GM18517 (cell line): ENCODE measurements at regions not wholly inside any gene's neighbourhood (a gene's known extent, or its start where the extent isn't known, plus 50 kb on each side); places are given as distances from the start of the nearest gene placed in this dataset.

Experiments
- ATAC-seq: cut with Tn5 transposase; IDR thresholded peaks from one replicate; pipeline ENCODE4 v1.9.1; 2021; ENCODE audit warnings: mild to moderate bottlenecking, moderate library complexity; ENCODE audit not compliant: unreplicated experiment

- ATAC-seq: no peak
These were observed 118.1 kb upstream of the PRDM1 start for GRCh38 chr6:105967917-105968602.

GRCh38 chr6:105966481-105966880 lies 119.7 kb upstream of the PRDM1 start:
- ATAC-seq: no peak

DNA sequence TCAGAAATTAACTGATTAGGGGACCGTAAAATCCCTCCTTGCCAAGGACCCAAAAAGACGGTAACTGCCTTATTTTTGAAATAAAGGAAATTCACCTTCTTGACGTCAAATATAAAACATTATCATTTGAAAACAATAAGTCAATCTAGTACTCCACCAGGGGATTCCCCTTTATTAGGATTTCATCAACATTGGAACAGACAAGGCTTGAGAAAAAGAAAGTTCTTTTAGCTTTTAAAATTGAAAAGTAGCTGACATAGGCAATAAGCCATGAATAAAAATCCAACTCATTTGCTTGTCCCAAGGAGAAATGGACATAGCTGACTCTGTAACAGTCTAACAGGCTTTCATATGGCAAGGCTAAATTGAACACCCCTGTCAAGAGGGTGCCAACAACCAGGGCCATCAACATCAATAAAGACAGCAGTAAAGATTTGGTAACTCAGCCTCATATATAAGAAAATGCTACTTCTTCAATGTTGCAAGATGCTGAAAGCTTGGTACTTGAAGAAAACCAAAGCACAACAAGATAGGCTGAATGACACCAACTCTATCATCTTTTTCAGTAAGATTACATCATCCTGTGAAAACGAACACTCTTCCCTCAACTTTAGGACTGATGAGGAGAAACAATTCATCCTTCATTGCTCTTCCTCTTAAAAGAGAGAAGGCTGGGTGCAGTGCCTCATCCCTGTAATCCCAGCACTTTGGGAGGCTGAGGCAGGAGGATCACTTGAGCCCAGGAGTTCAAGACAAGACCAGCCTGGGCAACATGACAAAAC lies 121.0 kb upstream of the PRDM1 start:
- no peak for ATAC-seq

- ATAC-seq: no peak
These were observed 132.0 kb upstream of the PRDM1 start for GRCh38 chr6:105954148-105954547.

DNA sequence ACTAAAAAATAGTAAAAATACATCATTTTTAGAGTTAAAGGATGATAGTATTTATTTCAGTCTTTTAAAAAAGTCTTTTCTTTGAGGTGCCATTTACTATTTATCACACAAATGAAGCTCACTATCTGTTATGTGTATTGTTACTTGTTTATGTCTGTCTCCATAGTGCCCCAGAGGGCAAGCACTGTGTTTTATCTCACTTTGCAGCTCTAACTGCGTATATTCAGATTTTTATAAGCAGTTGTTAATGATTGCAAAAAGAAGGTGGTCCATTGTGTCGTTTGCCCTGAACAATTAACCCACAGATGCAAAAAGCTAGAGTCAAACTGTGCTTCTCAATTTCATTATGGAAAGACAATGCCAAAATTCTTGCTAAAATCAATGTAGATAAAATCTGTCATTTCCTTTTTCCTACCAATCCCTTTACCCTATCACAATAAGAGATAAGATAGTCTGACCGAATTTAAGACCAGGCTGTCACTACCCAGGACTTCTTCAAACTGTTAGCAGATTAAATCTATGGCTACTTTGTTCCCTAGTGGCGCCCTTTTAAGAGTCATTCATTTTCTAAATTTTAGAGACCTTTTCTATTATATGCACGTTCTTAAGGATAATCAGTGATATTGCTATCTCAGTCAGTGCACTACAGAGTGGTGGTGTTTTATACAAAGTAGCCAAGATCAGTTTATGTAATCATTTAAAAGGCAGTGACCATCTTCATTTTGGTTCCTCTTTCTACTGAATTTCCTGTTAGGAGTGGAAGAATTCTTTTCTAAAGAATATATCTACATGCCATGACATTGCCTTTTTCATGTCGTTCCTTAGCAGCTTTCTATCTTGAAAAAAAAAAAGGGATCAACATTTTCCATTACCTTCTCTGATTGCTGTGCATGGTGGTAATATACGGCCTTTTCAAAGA lies 133.1 kb upstream of the PRDM1 start:
- no peak for ATAC-seq

DNA sequence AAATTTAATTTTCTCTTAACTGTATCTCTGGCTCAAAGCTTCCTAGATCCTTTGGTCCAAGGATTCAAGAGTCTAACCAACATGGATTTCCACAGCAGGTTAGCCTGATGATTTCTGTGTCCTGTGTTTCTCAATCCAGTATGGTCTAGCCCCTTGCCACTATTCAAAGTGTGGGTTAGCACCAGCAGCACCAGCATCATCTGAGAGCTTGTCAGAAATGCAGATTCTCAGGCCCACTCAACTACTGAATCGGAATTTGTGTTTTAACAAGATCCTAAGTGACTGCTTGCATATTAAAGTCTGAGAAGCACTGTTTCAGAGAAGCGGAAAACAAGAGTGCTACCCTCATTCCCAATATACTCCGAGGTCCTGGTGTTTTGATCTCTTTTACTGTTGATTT lies 133.8 kb upstream of the PRDM1 start:
- no peak for ATAC-seq

GRCh38 chr6:105951322-105951721 lies 134.8 kb upstream of the PRDM1 start:
- no peak for ATAC-seq

DNA sequence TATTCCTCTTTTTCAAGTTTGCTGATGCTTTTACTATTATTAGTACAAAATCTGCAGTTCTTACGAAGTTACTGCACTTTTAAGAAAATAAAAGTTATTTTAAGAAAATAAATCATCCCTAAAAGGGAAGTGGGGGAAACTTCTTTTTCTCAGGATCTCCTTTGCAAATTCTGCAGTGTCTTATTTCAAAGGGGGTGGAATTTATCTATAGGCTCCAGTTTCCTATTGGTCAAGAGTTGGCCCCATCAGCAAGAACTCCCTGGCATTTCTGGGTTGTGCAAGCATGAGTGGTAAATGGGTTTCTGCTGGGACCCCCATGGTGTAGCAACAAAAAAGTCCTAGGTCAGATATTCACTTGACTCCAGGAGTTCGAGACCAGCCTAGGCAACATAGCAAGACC lies 136.3 kb upstream of the PRDM1 start:
- no peak for ATAC-seq

DNA sequence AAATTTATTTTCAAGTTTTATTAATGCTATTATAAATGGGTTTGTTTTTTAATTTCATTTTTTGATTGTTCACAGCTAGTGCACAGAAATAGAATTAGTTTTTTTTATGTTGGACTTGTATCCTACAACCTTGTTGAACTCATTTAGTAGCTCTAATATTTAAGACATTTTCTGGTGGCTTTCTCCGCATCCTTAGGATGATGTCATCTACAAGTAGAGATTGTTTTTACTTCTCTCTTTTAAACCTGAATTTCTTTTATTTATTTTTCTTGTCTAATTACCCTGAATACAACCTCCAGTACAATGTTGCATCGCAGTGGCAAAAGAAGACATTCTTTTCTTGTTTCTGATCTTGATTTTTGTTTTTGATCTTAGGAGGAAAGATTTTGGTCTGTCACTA lies 142.6 kb upstream of the PRDM1 start:
- ATAC-seq: no peak

GRCh38 chr6:105941621-105942412 lies 144.3 kb upstream of the PRDM1 start:
- ATAC-seq: no peak

GRCh38 chr6:105940990-105941389 lies 145.1 kb upstream of the PRDM1 start:
- ATAC-seq: no peak

DNA sequence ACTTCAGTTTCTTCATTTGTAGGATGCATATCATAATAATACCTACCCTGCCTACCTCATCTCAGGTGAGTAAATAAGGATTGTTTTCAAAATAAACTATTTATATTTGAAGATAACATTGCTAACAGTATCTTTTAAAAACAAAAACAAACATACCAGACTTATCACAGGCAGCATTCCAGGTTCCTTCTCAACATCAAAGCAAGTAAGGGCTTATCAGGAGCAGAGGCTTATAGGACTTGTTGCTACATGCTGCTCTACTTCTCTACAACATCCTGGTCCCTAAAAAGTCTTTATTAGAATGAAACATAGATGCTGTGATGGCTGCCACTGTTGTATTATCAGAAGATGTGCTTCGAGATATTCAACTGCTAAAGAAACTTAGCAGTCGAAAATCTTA lies 149.2 kb upstream of the PRDM1 start:
- ATAC-seq: no peak

GRCh38 chr6:105935416-105935815 lies 150.7 kb upstream of the PRDM1 start:
- no peak for ATAC-seq

GRCh38 chr6:105934708-105935107 lies 151.4 kb upstream of the PRDM1 start:
- no peak for ATAC-seq

DNA sequence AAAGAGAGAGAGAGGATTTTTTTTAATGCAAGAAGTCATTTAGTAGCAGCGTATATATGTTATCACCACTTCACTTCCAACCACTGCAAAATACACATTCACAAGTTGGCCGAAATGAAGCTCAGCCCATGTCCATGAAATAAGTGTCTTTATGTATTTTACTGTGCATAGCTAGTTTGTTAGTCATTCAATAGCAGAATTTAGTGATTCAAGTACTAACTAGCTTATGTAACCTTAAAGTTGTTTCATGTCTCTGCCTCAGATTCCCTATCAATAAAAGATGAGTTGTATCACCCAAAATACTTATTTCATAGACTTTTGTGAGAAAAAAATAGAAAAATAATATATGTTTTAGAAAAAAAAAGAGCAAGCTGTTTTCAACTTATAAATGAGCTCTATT lies 153.7 kb upstream of the PRDM1 start:
- no peak for ATAC-seq

GRCh38 chr6:105929626-105930025 lies 156.5 kb upstream of the PRDM1 start:
- ATAC-seq: no peak

GRCh38 chr6:105926318-105926717 lies 159.8 kb upstream of the PRDM1 start:
- ATAC-seq: no peak

GRCh38 chr6:105925706-105926105 lies 160.4 kb upstream of the PRDM1 start:
- no peak for ATAC-seq

- ATAC-seq: no peak
These were observed 164.4 kb upstream of the PRDM1 start for GRCh38 chr6:105921781-105922180.

DNA sequence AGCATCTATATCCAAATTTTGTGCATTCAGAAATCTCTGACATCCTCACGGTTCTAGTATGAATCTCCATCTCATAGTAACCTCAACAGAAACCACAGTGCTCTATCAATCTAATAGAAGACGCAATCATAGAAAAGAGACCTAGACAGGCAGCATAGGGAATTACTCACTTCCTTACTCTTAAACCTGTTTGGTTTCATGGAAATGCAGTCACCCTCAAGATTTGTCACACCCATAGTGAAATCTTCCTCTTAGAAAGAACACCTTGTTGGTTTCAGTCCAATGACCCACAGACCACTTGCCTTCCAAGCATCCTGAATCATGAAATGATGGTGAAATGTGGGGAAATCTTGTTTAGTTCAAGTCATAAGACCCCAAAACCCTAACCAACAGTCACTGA lies 166.1 kb upstream of the PRDM1 start:
- ATAC-seq: no peak
